ENCODE measurements at regions not wholly inside any gene's neighbourhood (a gene's known extent, or its start where the extent isn't known, plus 50 kb on each side); places are given as distances from the start of the nearest gene placed in this dataset.

GRCh38 chr2:153420394-153420793, 58.2 kb downstream of the RPRM start:
- TF ChIP-seq CTCF (IDR thresholded peaks at IDR 0.05) (no peak), REST (IDR thresholded peaks at IDR 0.05; ENCODE audit: insufficient read depth in 1 of 2, low read depth in 2 of 2, low read length in 1 of 2) (no peak)
- DNase-seq (ENCODE audit: low read depth, low spot score), result no peak
- in situ Hi-C loops (cut with HindIII; ENCODE audit: low pct_unique_long_range_greater_than_20kb, low sequenced_read_pairs), result no loop called here
- H3K27me3 ChIP-seq (ENCODE audit: control insufficient read depth, insufficient read depth, low read length), result no peaks in the 10 kb centered on the region
- H3K4me1 ChIP-seq (ENCODE audit: control insufficient read depth, insufficient read depth, low read length), result no peaks in the 10 kb centered on the region
- intact Hi-C loops (cut with micrococcal nuclease; ENCODE audit: unreplicated experiment), result no loop called here
- ChIA-PET POLR2A (no interaction called here), CTCF (no interaction called here)
- no peak overlapping the region for H3K27ac ChIP-seq (ENCODE audit: low read length)
- BruUV-seq (replicated peaks), result no TSS peak
- no peaks in the 10 kb centered on the region for H3K36me3 ChIP-seq (ENCODE audit: control insufficient read depth, insufficient read depth, low read length)
- H3K4me3 ChIP-seq (ENCODE audit: low read depth in 2 of 2, low read length in 2 of 2), result no peak overlapping the region
- H3K9me3 ChIP-seq (ENCODE audit: control insufficient read depth, insufficient read depth, low read depth, low read length), result no peaks in the 10 kb centered on the region
- ATAC-seq, result no peak

GRCh38 chr2:153417077-153417476, 61.5 kb downstream of the RPRM start:
- ChIA-PET POLR2A (no interaction called here), CTCF (no interaction called here)
- no peaks in the 10 kb centered on the region for H3K4me1 ChIP-seq (ENCODE audit: control insufficient read depth, insufficient read depth, low read length)
- intact Hi-C loops (cut with micrococcal nuclease; ENCODE audit: unreplicated experiment) (no loop called here), in situ Hi-C loops (cut with HindIII; ENCODE audit: low pct_unique_long_range_greater_than_20kb, low sequenced_read_pairs) (no loop called here)
- no TSS peak for BruUV-seq (replicated peaks)
- no peak overlapping the region for H3K4me3 ChIP-seq (ENCODE audit: low read depth in 2 of 2, low read length in 2 of 2)
- H3K9me3 ChIP-seq (ENCODE audit: control insufficient read depth, insufficient read depth, low read depth, low read length), result no peaks in the 10 kb centered on the region
- TF ChIP-seq TCF7L2 (IDR thresholded peaks at IDR 0.05; ENCODE audit: low read depth, low read length) (no peak), REST (IDR thresholded peaks at IDR 0.05; ENCODE audit: insufficient read depth in 1 of 2, low read depth in 2 of 2, low read length in 1 of 2) (no peak), POLR2AphosphoS5 (IDR thresholded peaks at IDR 0.05; ENCODE audit: low read depth, low read length) (no peak), CTCF (IDR thresholded peaks at IDR 0.05) (no peak), SIN3A (IDR thresholded peaks at IDR 0.05; ENCODE audit: borderline replicate concordance, insufficient read depth, low read depth, low read length) (no peak)
- ATAC-seq, result no peak
- H3K36me3 ChIP-seq (ENCODE audit: control insufficient read depth, insufficient read depth, low read length), result no peaks in the 10 kb centered on the region
- no peak overlapping the region for H3K27ac ChIP-seq (ENCODE audit: low read length)
- no peak for DNase-seq (ENCODE audit: low read depth, low spot score)
- H3K27me3 ChIP-seq (ENCODE audit: control insufficient read depth, insufficient read depth, low read length), result no peaks in the 10 kb centered on the region

Data from Panc1 (cell line).